HUES48 (cell line): ENCODE measurements at regions not wholly inside any gene's neighbourhood (a gene's known extent, or its start where the extent isn't known, plus 50 kb on each side); places are given as distances from the start of the nearest gene placed in this dataset.
"Not testable (repeated sequence)": the region's sequence is repeated elsewhere in the genome, so short reads cannot be mapped to it uniquely, and the experiment has no call there.

Experiments used
- H3K27ac ChIP-seq: one replicate; pipeline ENCODE4 v1.7.0; 2013; ENCODE audit warnings: low read depth, low read length, inconsistent platforms
- H3K27me3 ChIP-seq: 2 replicates; pipeline ENCODE4 v1.6.1; 2013; ENCODE audit warnings: mild to moderate bottlenecking, low read length; ENCODE audit not compliant: control insufficient read depth, insufficient read depth
- H3K36me3 ChIP-seq: 2 replicates; pipeline ENCODE4 v1.6.1; 2013; ENCODE audit warnings: low read length; ENCODE audit not compliant: control insufficient read depth, insufficient read depth
- H3K4me1 ChIP-seq: 2 replicates; pipeline ENCODE4 v1.6.1; 2013; ENCODE audit warnings: mild to moderate bottlenecking, low read length; ENCODE audit not compliant: control insufficient read depth, insufficient read depth
- H3K4me3 ChIP-seq: 2 replicates; pipeline ENCODE4 v1.5.1; 2013; ENCODE audit warnings: mild to moderate bottlenecking, low read depth, low read length
- H3K9ac ChIP-seq: 2 replicates; pipeline ENCODE4 v1.6.1; 2013; ENCODE audit warnings: mild to moderate bottlenecking, low read depth, low read length, moderate library complexity
- H3K9me3 ChIP-seq: 2 replicates; pipeline ENCODE4 v1.6.1; 2013; ENCODE audit warnings: low read length; ENCODE audit not compliant: control insufficient read depth, insufficient read depth

GRCh38 chr3:165653130-165653778, 184.0 kb downstream of the BCHE start:
- Histone ChIP-seq H3K4me3 (no peak overlapping the region), H3K9me3 (0 out of 2 replicates have a peak, but pooled peaks cover 4% of the 10 kb centered on the region), H3K36me3 (no peaks in the 10 kb centered on the region), H3K27ac (no peak overlapping the region), H3K4me1 (no peaks in the 10 kb centered on the region), H3K9ac (no peak overlapping the region), H3K27me3 (no peaks in the 10 kb centered on the region)

- H3K27me3 ChIP-seq, H3K9ac ChIP-seq, H3K36me3 ChIP-seq, H3K9me3 ChIP-seq, H3K27ac ChIP-seq, H3K4me3 ChIP-seq, H3K4me1 ChIP-seq: not testable (repeated sequence)
Observed at GRCh38 chr3:165649282-165649681, 187.9 kb downstream of the BCHE start.

- H3K27ac ChIP-seq: no peak overlapping the region
- H3K9me3 ChIP-seq: no peaks in the 10 kb centered on the region
- H3K9ac ChIP-seq: no peak overlapping the region
- H3K36me3 ChIP-seq: no peaks in the 10 kb centered on the region
- H3K4me1 ChIP-seq: no peaks in the 10 kb centered on the region
- H3K27me3 ChIP-seq: no peaks in the 10 kb centered on the region
- no peak overlapping the region for H3K4me3 ChIP-seq
Observed at GRCh38 chr3:165645191-165645590, 192.0 kb downstream of the BCHE start.

- no peak overlapping the region for H3K4me3 ChIP-seq
- H3K27me3 ChIP-seq: no peaks in the 10 kb centered on the region
- H3K9me3 ChIP-seq: no peaks in the 10 kb centered on the region
- no peak overlapping the region for H3K27ac ChIP-seq
- H3K36me3 ChIP-seq: no peaks in the 10 kb centered on the region
- no peak overlapping the region for H3K9ac ChIP-seq
- no peaks in the 10 kb centered on the region for H3K4me1 ChIP-seq
Observed at GRCh38 chr3:165644331-165644730, 192.9 kb downstream of the BCHE start.

- Histone ChIP-seq H3K4me3 (no peak overlapping the region), H3K4me1 (no peaks in the 10 kb centered on the region), H3K36me3 (no peaks in the 10 kb centered on the region), H3K27ac (no peak overlapping the region), H3K9me3 (no peaks in the 10 kb centered on the region), H3K9ac (no peak overlapping the region), H3K27me3 (no peaks in the 10 kb centered on the region)
Observed at GRCh38 chr3:165643425-165643824, 193.8 kb downstream of the BCHE start.

- no peaks in the 10 kb centered on the region for H3K36me3 ChIP-seq
- H3K9me3 ChIP-seq: no peaks in the 10 kb centered on the region
- no peak overlapping the region for H3K9ac ChIP-seq
- no peak overlapping the region for H3K27ac ChIP-seq
- no peak overlapping the region for H3K4me3 ChIP-seq
- H3K4me1 ChIP-seq: no peaks in the 10 kb centered on the region
- no peaks in the 10 kb centered on the region for H3K27me3 ChIP-seq
Observed at GRCh38 chr3:165642761-165643420, 194.3 kb downstream of the BCHE start.

- H3K4me3 ChIP-seq: no peak overlapping the region
- H3K9me3 ChIP-seq: no peaks in the 10 kb centered on the region
- H3K27me3 ChIP-seq: no peaks in the 10 kb centered on the region
- H3K36me3 ChIP-seq: no peaks in the 10 kb centered on the region
- no peaks in the 10 kb centered on the region for H3K4me1 ChIP-seq
- no peak overlapping the region for H3K9ac ChIP-seq
- no peak overlapping the region for H3K27ac ChIP-seq
Observed at GRCh38 chr3:165641569-165642310, 195.5 kb downstream of the BCHE start.

- no peaks in the 10 kb centered on the region for H3K36me3 ChIP-seq
- no peak overlapping the region for H3K9ac ChIP-seq
- no peaks in the 10 kb centered on the region for H3K9me3 ChIP-seq
- H3K4me1 ChIP-seq: no peaks in the 10 kb centered on the region
- H3K4me3 ChIP-seq: no peak overlapping the region
- H3K27ac ChIP-seq: no peak overlapping the region
- H3K27me3 ChIP-seq: no peaks in the 10 kb centered on the region
Observed at GRCh38 chr3:165640970-165641369, 196.3 kb downstream of the BCHE start.

GRCh38 chr3:165640031-165640430, 197.2 kb downstream of the BCHE start:
- no peak overlapping the region for H3K9ac ChIP-seq
- no peaks in the 10 kb centered on the region for H3K4me1 ChIP-seq

GRCh38 chr3:165638034-165638433, 199.2 kb downstream of the BCHE start:
- H3K27ac ChIP-seq: no peak overlapping the region
- H3K27me3 ChIP-seq: no peaks in the 10 kb centered on the region

More at GRCh38 chr3:165640031-165640430, 197.2 kb downstream of the BCHE start:
- no peak overlapping the region for H3K4me3 ChIP-seq
- no peaks in the 10 kb centered on the region for H3K27me3 ChIP-seq
- no peak overlapping the region for H3K27ac ChIP-seq
- H3K9me3 ChIP-seq: no peaks in the 10 kb centered on the region
- H3K36me3 ChIP-seq: no peaks in the 10 kb centered on the region

GRCh38 chr3:165636684-165637015, 200.6 kb downstream of the BCHE start:
- Histone ChIP-seq H3K4me3 (no peak overlapping the region), H3K4me1 (no peaks in the 10 kb centered on the region), H3K9me3 (no peaks in the 10 kb centered on the region), H3K9ac (no peak overlapping the region), H3K27ac (no peak overlapping the region), H3K27me3 (no peaks in the 10 kb centered on the region), H3K36me3 (no peaks in the 10 kb centered on the region)

More at GRCh38 chr3:165638034-165638433, 199.2 kb downstream of the BCHE start:
- H3K4me3 ChIP-seq: no peak overlapping the region
- no peaks in the 10 kb centered on the region for H3K36me3 ChIP-seq
- no peak overlapping the region for H3K9ac ChIP-seq
- no peaks in the 10 kb centered on the region for H3K9me3 ChIP-seq
- no peaks in the 10 kb centered on the region for H3K4me1 ChIP-seq
